GM12875 (cell line): ENCODE measurements at regions not wholly inside any gene's neighbourhood (a gene's known extent, or its start where the extent isn't known, plus 50 kb on each side); places are given as distances from the start of the nearest gene placed in this dataset.

Experiments
- H3K4me3 ChIP-seq: one replicate; pipeline ENCODE4 v1.5.1; 2011; ENCODE audit warnings: low read depth, low read length, control low read depth
- CTCF ChIP-seq: IDR thresholded peaks from 2 replicates; pipeline ENCODE4 v1.5.1; 2011; ENCODE audit warnings: low read depth, mild to moderate bottlenecking, control low read depth, inconsistent platforms, low read length, moderate library complexity, borderline replicate concordance; ENCODE audit not compliant: insufficient read depth

GRCh38 chr5:68661237-68661636, 432.6 kb upstream of the SLC30A5 start:
- peak; percentile 65 for TF ChIP-seq CTCF
- H3K4me3 ChIP-seq = no peak overlapping the region

- H3K4me3 ChIP-seq = no peak overlapping the region
- TF ChIP-seq CTCF = no peak
These were observed 431.0 kb upstream of the SLC30A5 start for GRCh38 chr5:68662804-68663307.

GRCh38 chr5:68669864-68670575, 423.8 kb upstream of the SLC30A5 start:
- H3K4me3 ChIP-seq = no peak overlapping the region

GRCh38 chr5:68673106-68673822, 420.6 kb upstream of the SLC30A5 start:
- H3K4me3 ChIP-seq = no peak overlapping the region
- TF ChIP-seq CTCF = no peak

More at GRCh38 chr5:68669864-68670575, 423.8 kb upstream of the SLC30A5 start:
- no peak for TF ChIP-seq CTCF

GRCh38 chr5:68673823-68674180, 420.0 kb upstream of the SLC30A5 start:
- no peak overlapping the region for H3K4me3 ChIP-seq
- TF ChIP-seq CTCF = no peak

GRCh38 chr5:68679041-68679440, 414.8 kb upstream of the SLC30A5 start:
- TF ChIP-seq CTCF = no peak
- no peak overlapping the region for H3K4me3 ChIP-seq

- H3K4me3 ChIP-seq = no peak overlapping the region
- no peak for TF ChIP-seq CTCF
These were observed 413.4 kb upstream of the SLC30A5 start for GRCh38 chr5:68680366-68680765.
